Calu3 (cell line): ENCODE measurements at regions not wholly inside any gene's neighbourhood (a gene's known extent, or its start where the extent isn't known, plus 50 kb on each side); places are given as distances from the start of the nearest gene placed in this dataset.

Experiments used
- BruUV-seq: library from RNA; stranded (reverse); fragments of 400-500 nt; replicated peaks from 2 replicates; lab custom pipeline; 2021; lab: Mats Ljungman, UMichigan
- CTCF ChIA-PET: fragments of 300-600 bp; sonication (Branson Sonifier 250); formaldehyde crosslinking; loops from one replicate; lab custom pipeline; 2022; ENCODE audit warnings: antibody characterized with exemption; lab: Charles Lee
- DNase-seq: peaks from one replicate; pipeline ENCODE4 v3.0.0; 2022
- H3K27ac Mint-ChIP-seq: one replicate; pipeline ENCODE4 v1.8.0; 2022; ENCODE audit warnings: mixed read lengths; ENCODE audit not compliant: unreplicated experiment
- H3K27me3 Mint-ChIP-seq: one replicate; pipeline ENCODE4 v1.8.0; 2022; ENCODE audit warnings: mixed read lengths; ENCODE audit not compliant: unreplicated experiment
- H3K36me3 Mint-ChIP-seq: one replicate; pipeline ENCODE4 v1.8.0; 2022; ENCODE audit warnings: mild to moderate bottlenecking, moderate library complexity, mixed read lengths; ENCODE audit not compliant: insufficient read depth, unreplicated experiment
- H3K4me1 Mint-ChIP-seq: one replicate; pipeline ENCODE4 v1.8.0; 2022; ENCODE audit warnings: mild to moderate bottlenecking, low read depth, mixed read lengths; ENCODE audit not compliant: unreplicated experiment
- H3K4me3 Mint-ChIP-seq: one replicate; pipeline ENCODE4 v1.8.0; 2022; ENCODE audit warnings: mild to moderate bottlenecking, low read depth, moderate library complexity, mixed read lengths; ENCODE audit not compliant: unreplicated experiment
- H3K9me3 Mint-ChIP-seq: one replicate; pipeline ENCODE4 v1.8.0; 2022; ENCODE audit warnings: low read depth, mixed read lengths; ENCODE audit not compliant: unreplicated experiment
- CTCF ChIP-seq: fragments of 200-600 bp; IDR thresholded peaks from one replicate; pipeline ENCODE4 v1.8.0; 2022; ENCODE audit warnings: antibody characterized with exemption; ENCODE audit not compliant: unreplicated experiment
- intact Hi-C: fragments of 100-400 bp; cut with micrococcal nuclease; formaldehyde crosslinking; loops from one replicate; pipeline ENCODE4 v1.10.0; 2022; ENCODE audit not compliant: unreplicated experiment

GRCh38 chr2:220904015-220904414, 668.1 kb downstream of the EPHA4 start:
- no TSS peak for BruUV-seq
- no peaks in the 10 kb centered on the region for H3K9me3 Mint-ChIP-seq
- CTCF ChIA-PET, result no interaction called here
- no peak for TF ChIP-seq CTCF
- DNase-seq, result no peak
- no peaks in the 10 kb centered on the region for H3K4me1 Mint-ChIP-seq
- no peaks in the 10 kb centered on the region for H3K36me3 Mint-ChIP-seq
- H3K27ac Mint-ChIP-seq, result no peak overlapping the region
- H3K4me3 Mint-ChIP-seq, result no peak overlapping the region
- intact Hi-C loops, result no loop called here
- no peaks in the 10 kb centered on the region for H3K27me3 Mint-ChIP-seq

DNA sequence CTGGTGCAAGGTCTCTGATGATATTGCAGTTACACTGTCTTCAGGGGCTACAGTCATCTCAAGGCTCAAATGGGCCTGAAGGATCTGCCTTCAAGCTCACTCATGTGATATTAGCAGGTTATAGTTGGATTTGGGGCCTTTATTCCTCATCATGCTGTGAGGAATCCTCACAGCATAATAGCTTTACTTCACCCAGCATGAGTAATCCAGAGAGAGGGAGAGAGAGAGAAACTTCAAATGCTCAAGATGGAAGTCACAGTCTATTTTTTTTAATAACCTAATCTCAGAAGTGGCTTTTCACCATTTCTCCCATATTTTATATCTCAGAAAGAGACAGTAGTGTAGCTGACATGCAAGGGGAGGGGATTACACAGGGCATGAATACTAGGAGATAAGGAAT, 658.7 kb downstream of the EPHA4 start:
- no peak overlapping the region for H3K4me3 Mint-ChIP-seq
- no peaks in the 10 kb centered on the region for H3K27me3 Mint-ChIP-seq

DNA sequence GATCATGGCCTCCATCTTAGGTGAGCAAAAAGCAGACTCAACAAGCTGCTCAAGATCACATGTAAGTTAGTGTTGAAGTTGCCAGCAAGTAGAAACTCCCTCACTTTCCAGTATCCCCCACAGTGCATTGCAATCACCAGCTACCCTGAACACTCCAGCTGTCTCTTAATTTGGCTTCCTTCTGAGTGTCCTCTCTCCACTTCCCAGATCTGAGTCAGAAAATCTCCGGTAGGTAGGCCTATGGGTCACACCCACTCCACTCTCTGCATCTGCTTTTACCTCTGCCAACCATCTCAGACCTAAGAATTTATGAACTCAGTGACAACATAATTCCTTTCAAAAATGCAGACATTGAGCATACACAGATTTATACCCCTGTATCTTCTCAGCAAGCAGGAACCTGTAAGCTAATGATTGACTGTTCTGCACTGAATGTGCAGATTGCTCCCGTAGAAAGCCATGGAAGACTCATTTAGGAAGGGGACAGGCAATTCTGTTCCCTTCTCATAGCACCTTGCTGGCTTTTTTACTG, 656.9 kb downstream of the EPHA4 start:
- Mint-ChIP-seq H3K27ac (no peak overlapping the region), H3K9me3 (peaks cover 2% of the 10 kb centered on the region), H3K36me3 (no peaks in the 10 kb centered on the region), H3K4me1 (no peaks in the 10 kb centered on the region), H3K4me3 (no peak overlapping the region), H3K27me3 (no peaks in the 10 kb centered on the region)
- TF ChIP-seq CTCF, result no peak
- no TSS peak for BruUV-seq
- CTCF ChIA-PET, result interaction anchor here (0.6 to 0.9 kb wide), 2 partner anchors 26 to 31 kb away, joined by 3 read pairs; no protein-coding TSS in a partner anchor
- intact Hi-C loops, result no loop called here
- no peak for DNase-seq

More for the DNA sequence above, 658.7 kb downstream of the EPHA4 start:
- Mint-ChIP-seq H3K4me1 (no peaks in the 10 kb centered on the region), H3K27ac (no peak overlapping the region), H3K36me3 (no peaks in the 10 kb centered on the region), H3K9me3 (peaks cover 2% of the 10 kb centered on the region)
- TF ChIP-seq CTCF, result no peak
- intact Hi-C loops, result no loop called here
- no peak for DNase-seq
- CTCF ChIA-PET, result no interaction called here
- BruUV-seq, result no TSS peak

GRCh38 chr2:220916931-220917330, 655.2 kb downstream of the EPHA4 start:
- Mint-ChIP-seq H3K4me1 (no peaks in the 10 kb centered on the region), H3K9me3 (peaks cover 2% of the 10 kb centered on the region), H3K27ac (no peak overlapping the region), H3K36me3 (no peaks in the 10 kb centered on the region), H3K27me3 (no peaks in the 10 kb centered on the region), H3K4me3 (no peak overlapping the region)
- no peak for DNase-seq
- no peak for TF ChIP-seq CTCF
- intact Hi-C loops, result no loop called here
- CTCF ChIA-PET, result interaction anchor here (0.7 kb wide), 1 partner anchor 35 kb away, joined by 3 read pairs; no protein-coding TSS in a partner anchor
- BruUV-seq, result no TSS peak
